Osteoblast (primary cell): ENCODE measurements at regions not wholly inside any gene's neighbourhood (a gene's known extent, or its start where the extent isn't known, plus 50 kb on each side); places are given as distances from the start of the nearest gene placed in this dataset. TPM values are rescaled to one million over a fixed set of nuclear protein-coding genes. Genes with fewer than 3 reads are reported as not detected.

Source experiments
- small RNA-seq: library from RNA; depleted of rRNA; stranded (forward); fragments of <200 nt; gene quantifications from one replicate; pipeline ENCODE3, GENCODE V24; 2012

Small RNA genes lying in the stretch of these regions (small RNA-seq; reads per million reads assigned to genes)
- not detected for gene RPS27P18
